GM12892 (cell line): ENCODE measurements at regions not wholly inside any gene's neighbourhood (a gene's known extent, or its start where the extent isn't known, plus 50 kb on each side); places are given as distances from the start of the nearest gene placed in this dataset.

Experiments
- POLR2A ChIP-seq: IDR thresholded peaks from 2 replicates; pipeline ENCODE4 v1.6.1; 2011; ENCODE audit warnings: low read depth, low read length, control low read depth
- TAF1 ChIP-seq: IDR thresholded peaks from 2 replicates; pipeline ENCODE4 v1.6.1; 2011; ENCODE audit warnings: low read depth, mild to moderate bottlenecking, control low read depth, low read length, borderline replicate concordance

- TF ChIP-seq POLR2A, result no peak
- TF ChIP-seq TAF1, result no peak
These were observed 616.1 kb upstream of the CPEB2 start for GRCh38 chr4:14386196-14386595.
